K562 (cell line): ENCODE measurements at regions not wholly inside any gene's neighbourhood (a gene's known extent, or its start where the extent isn't known, plus 50 kb on each side); places are given as distances from the start of the nearest gene placed in this dataset.

Experiments
- BDP1 ChIP-seq: IDR thresholded peaks from 3 replicates; pipeline ENCODE4 v1.6.1; 2011; ENCODE audit not compliant: insufficient read length, insufficient read depth
- ETV5 ChIP-seq: sonication (generic); formaldehyde crosslinking; IDR thresholded peaks from 2 replicates; pipeline ENCODE4 v1.4.0; 2020; ENCODE audit warnings: low read depth, mild to moderate bottlenecking, missing genetic modification reagents
- HDAC8 ChIP-seq: fragments of 450-650 bp; IDR thresholded peaks from 2 replicates; pipeline ENCODE4 v1.6.1; 2016; ENCODE audit warnings: mild to moderate bottlenecking, missing genetic modification characterization, moderate library complexity, missing compliant biosample characterization
- RNF2 ChIP-seq: sonication (generic); IDR thresholded peaks from 2 replicates; pipeline ENCODE4 v1.6.1; 2016
- ZNF184 ChIP-seq: sonication (generic); formaldehyde crosslinking; IDR thresholded peaks from 2 replicates; pipeline ENCODE4 v1.5.0; 2020; ENCODE audit warnings: missing genetic modification reagents
- ZNF512 ChIP-seq: IDR thresholded peaks from 2 replicates; pipeline ENCODE4 v1.6.1; 2016; ENCODE audit warnings: missing genetic modification characterization, missing compliant biosample characterization
- ZNF592 ChIP-seq: fragments of 450-650 bp; IDR thresholded peaks from 2 replicates; pipeline ENCODE4 v1.6.1; 2017; ENCODE audit warnings: antibody characterized with exemption, mild to moderate bottlenecking
- ZNF699 ChIP-seq: fragments of 250-450 bp; sonication (Bioruptor Pico); IDR thresholded peaks from 2 replicates; pipeline ENCODE4 v1.8.0; 2021; ENCODE audit warnings: mild to moderate bottlenecking, moderate library complexity; ENCODE audit not compliant: insufficient replicate concordance
- TF ChIP-seq, protein P1 (sequence below), 3 experiments: IDR thresholded peaks in 2 of 3; conservative IDR thresholded peaks in 1 of 3; 2 replicates each; pipeline ENCODE4 v1.5.1; 2011 to 2012; ENCODE audit warnings: low read length in 3 of 3, mild to moderate bottlenecking in 3 of 3, control low read depth in 2 of 3, improper control_type of control experiment in 1 of 3, inconsistent platforms in 1 of 3, low read depth in 1 of 3, mixed read lengths in 1 of 3, moderate library complexity in 1 of 3; ENCODE audit not compliant: insufficient read depth in 2 of 3

DNA sequence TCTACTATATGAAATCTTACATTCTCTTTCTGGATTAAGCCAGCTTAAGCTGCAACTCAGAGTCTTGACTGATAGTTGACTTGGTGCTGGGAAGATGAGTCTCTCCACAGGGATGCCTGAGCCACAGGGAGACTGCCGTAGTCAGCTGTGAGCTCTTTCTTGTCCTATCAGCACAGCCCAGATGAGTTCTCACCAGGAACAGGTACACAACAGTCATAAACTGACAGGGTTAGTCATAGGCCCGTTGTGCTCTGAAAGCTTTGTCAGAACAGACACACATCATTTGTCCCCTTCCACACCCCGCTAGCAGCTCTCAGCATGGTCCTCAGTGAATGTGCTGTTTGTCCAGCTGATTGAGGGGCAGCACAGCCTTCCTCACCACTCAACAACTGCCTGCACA is 221.6 kb downstream of the RPS24 start:
- TF ChIP-seq ZNF699: no peak
- TF ChIP-seq ZNF184 (CRISPR knock-in tag): no peak
- TF ChIP-seq HDAC8: no peak
- TF ChIP-seq ETV5 (CRISPR knock-in tag): no peak
- TF ChIP-seq, protein P1, sequence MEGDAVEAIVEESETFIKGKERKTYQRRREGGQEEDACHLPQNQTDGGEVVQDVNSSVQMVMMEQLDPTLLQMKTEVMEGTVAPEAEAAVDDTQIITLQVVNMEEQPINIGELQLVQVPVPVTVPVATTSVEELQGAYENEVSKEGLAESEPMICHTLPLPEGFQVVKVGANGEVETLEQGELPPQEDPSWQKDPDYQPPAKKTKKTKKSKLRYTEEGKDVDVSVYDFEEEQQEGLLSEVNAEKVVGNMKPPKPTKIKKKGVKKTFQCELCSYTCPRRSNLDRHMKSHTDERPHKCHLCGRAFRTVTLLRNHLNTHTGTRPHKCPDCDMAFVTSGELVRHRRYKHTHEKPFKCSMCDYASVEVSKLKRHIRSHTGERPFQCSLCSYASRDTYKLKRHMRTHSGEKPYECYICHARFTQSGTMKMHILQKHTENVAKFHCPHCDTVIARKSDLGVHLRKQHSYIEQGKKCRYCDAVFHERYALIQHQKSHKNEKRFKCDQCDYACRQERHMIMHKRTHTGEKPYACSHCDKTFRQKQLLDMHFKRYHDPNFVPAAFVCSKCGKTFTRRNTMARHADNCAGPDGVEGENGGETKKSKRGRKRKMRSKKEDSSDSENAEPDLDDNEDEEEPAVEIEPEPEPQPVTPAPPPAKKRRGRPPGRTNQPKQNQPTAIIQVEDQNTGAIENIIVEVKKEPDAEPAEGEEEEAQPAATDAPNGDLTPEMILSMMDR (IDR thresholded peaks at IDR 0.05 in 2 of 3, conservative IDR thresholded peaks at IDR 0.05 in 1 of 3; ENCODE audit: insufficient read depth in 2 of 3, low read depth in 1 of 3, low read length in 3 of 3): no peak
- TF ChIP-seq ZNF592: no peak
- TF ChIP-seq ZNF512 (tag): no peak
- no peak for TF ChIP-seq BDP1
- no peak for TF ChIP-seq RNF2
